HCT116 (cell line): ENCODE measurements at regions not wholly inside any gene's neighbourhood (a gene's known extent, or its start where the extent isn't known, plus 50 kb on each side); places are given as distances from the start of the nearest gene placed in this dataset.

Source experiments
- CTCF ChIP-seq, 3 experiments: fragments of 200-600 bp in 1 of 3; sonication (generic) in 1 of 3; IDR thresholded peaks in 2 of 3; conservative IDR thresholded peaks in 1 of 3; 2 replicates each; pipeline ENCODE4 v1.5.1; 2012 to 2017; ENCODE audit warnings: low read depth in 2 of 3, low read length in 2 of 3, antibody characterized with exemption in 1 of 3, borderline replicate concordance in 1 of 3, control low read depth in 1 of 3, mild to moderate bottlenecking in 1 of 3, mixed read lengths in 1 of 3, mixed run types in 1 of 3, moderate library complexity in 1 of 3; ENCODE audit not compliant: insufficient read depth in 1 of 3
- JUND ChIP-seq: IDR thresholded peaks from 2 replicates; pipeline ENCODE4 v1.6.1; 2012

GRCh38 chr19:28326746-28327145 lies 886.2 kb downstream of the UQCRFS1 start:
- TF ChIP-seq CTCF (IDR thresholded peaks at IDR 0.05 in 2 of 3, conservative IDR thresholded peaks at IDR 0.05 in 1 of 3; ENCODE audit: borderline replicate concordance in 1 of 3, insufficient read depth in 1 of 3, low read depth in 2 of 3, low read length in 2 of 3) (no peak), JUND (no peak)
